ENCODE measurements at regions not wholly inside any gene's neighbourhood (a gene's known extent, or its start where the extent isn't known, plus 50 kb on each side); places are given as distances from the start of the nearest gene placed in this dataset.
"Not testable (repeated sequence)": the region's sequence is repeated elsewhere in the genome, so short reads cannot be mapped to it uniquely, and the experiment has no call there.

- Mint-ChIP-seq H3K4me3 (ENCODE audit: unreplicated experiment) (no peak overlapping the region), H3K27ac (ENCODE audit: unreplicated experiment) (no peak overlapping the region), H3K27me3 (ENCODE audit: unreplicated experiment) (no peaks in the 10 kb centered on the region), H3K36me3 (ENCODE audit: low read depth, unreplicated experiment) (no peaks in the 10 kb centered on the region), H3K9me3 (ENCODE audit: unreplicated experiment) (no peaks in the 10 kb centered on the region), H3K4me1 (ENCODE audit: unreplicated experiment) (no peaks in the 10 kb centered on the region)
- TF ChIP-seq CTCF (IDR thresholded peaks at IDR 0.05; ENCODE audit: unreplicated experiment): no peak
- DNase-seq (ENCODE audit: low spot score): no peak
Measured at GRCh38 chr3:20245781-20246180, 59.8 kb upstream of the SGO1 start.

- Mint-ChIP-seq H3K4me1 (ENCODE audit: unreplicated experiment) (no peaks in the 10 kb centered on the region), H3K27me3 (ENCODE audit: unreplicated experiment) (no peaks in the 10 kb centered on the region), H3K36me3 (ENCODE audit: low read depth, unreplicated experiment) (no peaks in the 10 kb centered on the region), H3K27ac (ENCODE audit: unreplicated experiment) (no peak overlapping the region), H3K9me3 (ENCODE audit: unreplicated experiment) (no peaks in the 10 kb centered on the region), H3K4me3 (ENCODE audit: unreplicated experiment) (no peak overlapping the region)
- TF ChIP-seq CTCF (IDR thresholded peaks at IDR 0.05; ENCODE audit: unreplicated experiment): no peak
- DNase-seq (ENCODE audit: low spot score): no peak
Measured at GRCh38 chr3:20240154-20240883, 54.3 kb upstream of the SGO1 start.

- not testable (repeated sequence) for H3K4me3 Mint-ChIP-seq (ENCODE audit: unreplicated experiment); H3K4me1 Mint-ChIP-seq (ENCODE audit: unreplicated experiment); H3K27ac Mint-ChIP-seq (ENCODE audit: unreplicated experiment); H3K27me3 Mint-ChIP-seq (ENCODE audit: unreplicated experiment); H3K9me3 Mint-ChIP-seq (ENCODE audit: unreplicated experiment); H3K36me3 Mint-ChIP-seq (ENCODE audit: low read depth, unreplicated experiment); DNase-seq (ENCODE audit: low spot score)
Measured at GRCh38 chr3:20238199-20238598, 52.2 kb upstream of the SGO1 start.

GRCh38 chr3:20236603-20237002 is 50.6 kb upstream of the SGO1 start:
- H3K4me3 Mint-ChIP-seq (ENCODE audit: unreplicated experiment): no peak overlapping the region
- no peak overlapping the region for H3K27ac Mint-ChIP-seq (ENCODE audit: unreplicated experiment)
- no peaks in the 10 kb centered on the region for H3K4me1 Mint-ChIP-seq (ENCODE audit: unreplicated experiment)
- no peak for TF ChIP-seq CTCF (IDR thresholded peaks at IDR 0.05; ENCODE audit: unreplicated experiment)
- H3K9me3 Mint-ChIP-seq (ENCODE audit: unreplicated experiment): no peaks in the 10 kb centered on the region
- no peaks in the 10 kb centered on the region for H3K27me3 Mint-ChIP-seq (ENCODE audit: unreplicated experiment)
- DNase-seq (ENCODE audit: low spot score): no peak
- no peaks in the 10 kb centered on the region for H3K36me3 Mint-ChIP-seq (ENCODE audit: low read depth, unreplicated experiment)
